Hepatic stellate cell (primary cell): ENCODE measurements at regions not wholly inside any gene's neighbourhood (a gene's known extent, or its start where the extent isn't known, plus 50 kb on each side); places are given as distances from the start of the nearest gene placed in this dataset.

Experiments
- DNase-seq: peaks from one replicate; pipeline ENCODE4 v3.0.0; 2011; ENCODE audit warnings: low spot score

- no peak for DNase-seq
Observed at GRCh38 chr2:226431288-226431948, 368.2 kb downstream of the IRS1 start.

GRCh38 chr2:226429476-226429875 is 370.1 kb downstream of the IRS1 start:
- no peak for DNase-seq

GRCh38 chr2:226427538-226428307 is 371.9 kb downstream of the IRS1 start:
- DNase-seq: peak; percentile 43

GRCh38 chr2:226426292-226426736 is 373.3 kb downstream of the IRS1 start:
- DNase-seq: no peak

DNA sequence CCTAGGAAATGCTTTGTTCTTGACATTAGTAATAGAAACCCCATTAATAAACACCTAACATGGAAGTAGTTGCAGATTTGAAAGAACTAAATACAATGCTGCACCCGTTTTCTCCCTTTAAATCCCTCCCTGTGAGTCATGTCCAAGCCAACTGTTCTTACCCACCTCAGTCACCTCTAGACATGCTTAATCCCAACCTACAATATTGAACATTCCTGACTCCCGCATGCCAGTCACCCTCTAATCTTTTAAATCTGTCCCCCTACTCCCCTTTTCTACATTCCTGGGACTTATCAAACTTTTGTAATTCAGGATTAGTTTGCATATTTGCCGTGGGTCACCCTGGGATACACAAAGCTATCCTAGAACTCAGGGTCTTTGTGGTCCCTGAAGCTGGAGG is 374.6 kb downstream of the IRS1 start:
- DNase-seq: no peak

DNA sequence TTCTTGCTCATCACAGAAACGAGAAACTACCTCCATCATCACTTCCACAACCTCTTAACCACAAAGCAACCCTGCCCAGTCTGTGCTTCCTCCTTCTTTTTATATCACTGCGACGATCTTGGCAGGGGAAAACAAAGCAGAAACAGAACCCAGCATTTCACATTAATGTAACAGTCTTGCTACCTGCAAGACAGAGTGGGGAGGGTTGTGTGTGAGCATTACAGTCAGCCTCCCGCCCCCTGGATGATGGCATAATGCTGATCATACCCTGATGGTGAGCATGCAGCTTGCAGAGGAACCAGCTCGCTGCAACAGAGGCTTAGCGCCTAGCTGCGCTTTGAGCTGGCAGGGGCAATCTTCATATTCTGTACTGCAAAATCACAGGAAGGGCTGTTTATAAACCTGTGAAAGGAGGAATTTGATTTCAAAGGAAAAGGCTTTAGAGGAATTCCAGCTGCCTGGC is 376.1 kb downstream of the IRS1 start:
- no peak for DNase-seq

GRCh38 chr2:226420646-226421045 is 379.0 kb downstream of the IRS1 start:
- no peak for DNase-seq

DNA sequence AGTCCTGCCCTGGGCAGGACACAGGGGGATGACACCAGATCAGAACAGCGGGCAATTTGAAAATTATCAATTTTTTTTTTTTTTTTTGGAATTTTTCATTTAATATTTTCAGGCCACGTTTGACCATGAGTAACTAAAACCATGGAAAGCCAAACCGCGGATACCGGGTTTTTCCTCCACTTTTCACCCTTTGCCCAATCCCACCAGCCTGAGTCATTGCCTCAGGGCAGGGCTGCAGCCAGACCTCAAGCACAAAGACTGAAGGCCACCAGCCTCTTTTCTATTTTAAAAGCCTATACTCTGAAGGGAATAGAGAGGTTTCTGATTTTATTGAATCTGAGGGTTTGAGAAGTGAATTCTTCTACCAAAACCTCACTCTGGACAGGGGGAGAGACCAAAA is 381.1 kb downstream of the IRS1 start:
- DNase-seq: no peak

DNA sequence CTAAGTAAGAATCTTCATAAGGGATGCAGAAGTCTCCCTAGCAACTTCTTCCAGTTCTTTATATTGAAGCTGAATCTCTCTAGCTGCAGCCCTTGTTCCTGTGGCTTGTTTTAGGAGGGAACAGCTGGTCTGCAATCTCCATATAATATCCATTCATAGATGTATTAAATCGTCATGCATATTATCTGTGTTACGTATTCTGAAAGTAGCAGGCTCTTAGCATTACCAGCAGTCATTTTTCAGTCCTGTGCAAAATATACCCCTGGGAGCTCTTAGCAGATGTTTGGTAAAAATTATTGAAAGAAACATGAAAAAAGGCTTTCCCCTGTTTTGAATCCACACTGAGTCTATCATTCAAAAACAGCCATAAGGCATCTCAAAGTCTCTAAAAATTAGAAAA is 385.3 kb downstream of the IRS1 start:
- no peak for DNase-seq

DNA sequence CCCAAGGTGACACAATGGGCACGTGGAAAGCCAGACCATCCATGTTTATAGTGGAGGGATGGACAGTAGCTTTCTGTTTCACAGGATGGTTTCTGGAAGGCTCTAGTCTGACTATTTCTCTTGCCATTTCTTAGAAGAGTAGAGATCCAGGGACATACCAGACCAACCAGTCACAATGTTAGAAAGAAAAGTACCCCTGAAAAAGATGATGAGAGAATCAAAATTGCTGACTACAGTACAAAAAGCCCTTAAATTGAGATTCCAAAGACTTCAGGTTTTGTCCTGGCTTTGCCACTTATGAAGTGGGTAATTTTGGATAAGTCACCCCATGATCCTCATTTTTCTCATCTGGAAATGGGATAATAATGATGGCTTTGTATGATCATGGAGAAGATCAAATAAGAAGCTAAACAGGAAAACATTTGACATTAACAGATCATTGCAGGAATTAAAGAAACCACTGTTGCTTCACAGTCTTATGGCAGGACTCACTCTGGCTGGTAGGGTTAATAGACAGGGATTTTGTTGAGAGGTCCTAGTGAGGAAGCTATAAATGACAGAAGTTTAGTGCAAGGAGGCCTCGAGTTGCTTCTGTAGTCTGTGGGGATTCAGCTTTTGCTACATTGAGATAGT is 386.0 kb downstream of the IRS1 start:
- DNase-seq: no peak

DNA sequence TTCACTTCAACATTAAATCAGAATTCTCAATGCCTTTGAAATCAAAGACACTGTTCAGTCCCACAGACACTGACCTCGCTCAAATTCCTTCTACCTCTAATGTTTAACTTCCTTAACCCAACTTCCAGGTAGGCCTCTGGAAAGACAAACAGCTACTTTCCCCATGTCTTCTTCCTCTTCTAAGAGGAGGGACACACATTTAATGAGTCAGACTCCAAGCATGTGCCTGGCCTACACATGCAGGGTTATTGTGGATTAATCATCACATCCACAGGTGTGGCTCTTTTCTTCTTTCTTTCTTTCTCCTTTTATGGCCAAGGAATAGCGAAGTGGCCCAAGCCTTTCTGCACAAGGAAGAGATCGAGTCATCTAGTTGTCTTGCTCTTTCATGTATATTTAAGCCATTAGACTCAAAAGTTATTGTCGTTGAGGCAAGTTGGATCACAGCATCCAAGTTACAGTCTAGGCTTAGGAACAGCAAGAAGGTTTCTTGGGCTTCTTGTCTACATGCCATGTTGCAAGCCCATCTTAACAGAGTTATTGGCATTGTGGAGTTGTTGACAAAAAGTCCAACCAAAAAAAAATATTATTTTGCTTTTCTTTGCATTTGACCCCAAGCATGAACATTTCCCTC is 387.8 kb downstream of the IRS1 start:
- DNase-seq: no peak

GRCh38 chr2:226411205-226411604 is 388.4 kb downstream of the IRS1 start:
- DNase-seq: no peak

GRCh38 chr2:226410247-226410835 is 389.3 kb downstream of the IRS1 start:
- DNase-seq: no peak

DNA sequence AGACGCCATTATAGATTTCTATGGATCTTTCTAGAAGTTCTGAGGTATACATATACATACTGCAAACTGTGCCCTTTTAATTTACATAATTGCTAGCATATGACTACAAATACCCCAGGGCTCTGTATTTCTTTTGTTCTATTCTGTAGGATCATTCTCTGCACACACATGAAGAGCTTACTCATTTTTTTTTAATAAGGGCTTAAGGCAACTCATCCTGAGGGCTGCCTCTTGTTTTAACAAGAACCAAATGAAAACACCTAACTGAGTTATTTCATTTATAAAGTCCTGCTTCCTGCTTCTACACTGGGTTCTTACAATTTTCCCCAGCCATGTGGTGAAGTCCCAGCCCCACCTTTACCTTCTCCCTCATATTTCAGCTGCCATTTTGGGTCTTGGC is 390.5 kb downstream of the IRS1 start:
- no peak for DNase-seq

- DNase-seq: no peak
Observed at GRCh38 chr2:226408141-226408540, 391.5 kb downstream of the IRS1 start.

DNA sequence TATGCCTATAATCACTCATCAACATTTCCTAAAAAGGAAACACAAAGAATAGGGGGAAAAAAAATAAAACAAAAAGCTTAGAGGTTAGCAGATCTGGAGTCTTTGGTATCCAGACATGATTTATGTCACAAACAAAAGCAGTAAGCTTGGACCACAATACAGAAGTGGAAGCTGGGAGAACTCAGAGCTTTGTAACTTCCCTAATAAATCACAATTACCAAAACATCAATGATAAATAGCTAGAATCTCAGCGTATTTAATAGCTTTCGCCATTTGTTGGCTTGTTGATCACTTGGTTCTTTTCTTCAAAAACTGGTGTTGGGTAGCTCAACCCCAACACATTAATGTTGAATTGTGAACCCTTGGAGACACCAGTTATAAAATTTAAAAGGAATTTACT is 392.5 kb downstream of the IRS1 start:
- DNase-seq: no peak

DNA sequence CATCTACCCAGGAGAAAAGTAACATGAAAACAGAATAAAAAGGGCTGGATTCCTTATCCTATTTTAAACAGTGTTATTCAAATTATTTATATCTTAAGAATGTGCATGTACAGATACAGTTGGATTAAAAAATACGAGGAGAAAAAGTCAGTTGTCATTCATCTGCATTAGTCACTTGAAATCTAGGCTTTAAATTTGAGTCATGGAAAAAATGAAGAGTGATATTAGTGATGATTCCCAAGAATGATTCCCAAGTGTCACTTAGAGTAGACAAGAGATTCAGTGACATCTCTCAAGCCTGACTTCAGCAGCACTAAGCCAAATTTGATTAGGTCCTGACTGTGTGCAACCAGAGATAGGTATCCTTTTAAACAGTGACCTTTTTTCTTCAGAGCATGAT is 394.2 kb downstream of the IRS1 start:
- no peak for DNase-seq

DNA sequence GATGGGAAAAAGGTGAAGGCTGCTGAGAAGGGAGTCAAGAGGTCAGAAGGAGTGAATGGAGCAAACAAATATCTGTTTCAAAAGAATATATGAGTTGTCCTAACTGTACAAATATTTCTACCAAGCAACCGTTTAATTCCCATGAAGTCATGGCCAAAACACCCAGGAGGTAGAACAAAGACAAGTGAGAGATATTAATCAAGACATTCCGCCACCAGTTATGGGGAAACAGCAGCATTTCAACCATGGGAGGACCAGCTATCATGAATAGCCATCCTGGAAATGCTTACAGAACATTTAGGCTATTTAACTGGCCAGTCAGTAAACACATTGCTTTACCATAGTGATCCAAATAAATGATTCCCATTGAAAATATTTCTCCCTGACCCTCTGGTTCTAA is 396.3 kb downstream of the IRS1 start:
- DNase-seq: no peak

- no peak for DNase-seq
Observed at GRCh38 chr2:226399006-226399405, 400.6 kb downstream of the IRS1 start.

- DNase-seq: no peak
Observed at GRCh38 chr2:226398580-226398979, 401.0 kb downstream of the IRS1 start.

DNA sequence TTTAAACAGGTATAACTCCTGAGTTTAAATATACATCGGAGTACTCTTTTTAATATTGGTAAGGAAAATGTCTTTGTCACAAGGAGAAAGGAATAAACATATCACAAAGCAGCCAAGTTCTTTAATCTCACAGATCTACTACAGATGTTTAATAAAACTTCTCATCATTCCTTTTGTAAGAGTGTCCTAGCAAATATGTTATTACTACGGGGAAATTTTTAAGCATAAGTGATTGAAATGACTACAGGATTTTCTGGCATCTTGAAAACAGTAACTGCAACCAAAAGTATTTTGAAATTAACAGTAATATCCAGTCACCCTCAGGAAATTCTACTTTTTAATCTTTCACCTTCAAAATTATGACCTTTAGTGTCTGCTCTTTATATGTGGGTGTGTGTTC is 403.1 kb downstream of the IRS1 start:
- no peak for DNase-seq

- DNase-seq: no peak
Observed at GRCh38 chr2:226387499-226387942, 412.1 kb downstream of the IRS1 start.
